H9 (cell line): ENCODE measurements at regions not wholly inside any gene's neighbourhood (a gene's known extent, or its start where the extent isn't known, plus 50 kb on each side); places are given as distances from the start of the nearest gene placed in this dataset.

ENCODE experiments used
- DNase-seq: peaks from one replicate; pipeline ENCODE4 v3.0.0-alpha.2; 2017
- H2AFZ ChIP-seq: one replicate; pipeline ENCODE4 v1.6.1; 2013; ENCODE audit warnings: mild to moderate bottlenecking, low read length, control low read depth, moderate library complexity
- H2AK5ac ChIP-seq: 2 replicates; pipeline ENCODE4 v1.6.1; 2013; ENCODE audit warnings: low read length, control low read depth, mixed read lengths; ENCODE audit not compliant: insufficient read length
- H2BK120ac ChIP-seq: one replicate; pipeline ENCODE4 v1.6.1; 2013; ENCODE audit warnings: low read depth, mild to moderate bottlenecking, low read length, control low read depth, inconsistent platforms; ENCODE audit not compliant: poor library complexity, severe bottlenecking
- H2BK12ac ChIP-seq: 2 replicates; pipeline ENCODE4 v1.6.1; 2013; ENCODE audit warnings: low read length, control low read depth, mixed read lengths, low read depth; ENCODE audit not compliant: insufficient read length
- H2BK15ac ChIP-seq: 2 replicates; pipeline ENCODE4 v1.6.1; 2013; ENCODE audit warnings: low read depth, low read length, control low read depth
- H2BK20ac ChIP-seq: one replicate; pipeline ENCODE4 v1.6.1; 2013; ENCODE audit warnings: low read depth, mild to moderate bottlenecking, low read length, control low read depth, inconsistent platforms; ENCODE audit not compliant: poor library complexity, severe bottlenecking
- H2BK5ac ChIP-seq: 2 replicates; pipeline ENCODE4 v1.6.1; 2013; ENCODE audit warnings: low read length, control low read depth, mixed read lengths; ENCODE audit not compliant: insufficient read length
- H3K14ac ChIP-seq: 2 replicates; pipeline ENCODE4 v1.6.1; 2013; ENCODE audit warnings: low read length, control low read depth; ENCODE audit not compliant: insufficient read depth
- H3K18ac ChIP-seq: 2 replicates; pipeline ENCODE4 v1.6.1; 2013; ENCODE audit warnings: low read depth, mild to moderate bottlenecking, mixed read lengths, low read length, control low read depth; ENCODE audit not compliant: insufficient read length
- H3K23ac ChIP-seq: 2 replicates; pipeline ENCODE4 v1.6.1; 2013; ENCODE audit warnings: low read length, control low read depth, mixed read lengths, low read depth; ENCODE audit not compliant: insufficient read length
- H3K23me2 ChIP-seq: 2 replicates; pipeline ENCODE4 v1.6.1; 2013; ENCODE audit warnings: low read depth, mild to moderate bottlenecking, mixed read lengths, low read length, control low read depth; ENCODE audit not compliant: insufficient read length, poor library complexity, severe bottlenecking
- H3K27ac ChIP-seq: 2 replicates; pipeline ENCODE4 v1.5.1; 2013; ENCODE audit warnings: low read length, control low read depth, mixed read lengths, low read depth; ENCODE audit not compliant: insufficient read length
- H3K27me3 ChIP-seq: 2 replicates; pipeline ENCODE4 v1.6.1; 2013; ENCODE audit warnings: low read length, control low read depth, inconsistent platforms; ENCODE audit not compliant: insufficient read depth
- H3K4ac ChIP-seq: 2 replicates; pipeline ENCODE4 v1.6.1; 2013; ENCODE audit warnings: low read depth, mild to moderate bottlenecking, control low read depth, inconsistent platforms, low read length, moderate library complexity
- H3K4me1 ChIP-seq: 2 replicates; pipeline ENCODE4 v1.6.1; 2013; ENCODE audit warnings: low read length, control low read depth, inconsistent platforms; ENCODE audit not compliant: insufficient read depth
- H3K4me2 ChIP-seq: 2 replicates; pipeline ENCODE4 v1.6.1; 2013; ENCODE audit warnings: low read length, control low read depth, mixed read lengths; ENCODE audit not compliant: insufficient read length, insufficient read depth
- H3K56ac ChIP-seq: 2 replicates; pipeline ENCODE4 v1.6.1; 2013; ENCODE audit warnings: low read depth, mild to moderate bottlenecking, mixed read lengths, low read length, control low read depth; ENCODE audit not compliant: insufficient read length
- H3K79me1 ChIP-seq: 2 replicates; pipeline ENCODE4 v1.6.1; 2013; ENCODE audit warnings: low read depth, mild to moderate bottlenecking, moderate library complexity, low read length, control low read depth, inconsistent platforms; ENCODE audit not compliant: insufficient read depth, poor library complexity, severe bottlenecking
- H3K79me2 ChIP-seq: 2 replicates; pipeline ENCODE4 v1.6.1; 2013; ENCODE audit warnings: low read length, control low read depth, inconsistent platforms; ENCODE audit not compliant: insufficient read depth
- H3K9ac ChIP-seq: 2 replicates; pipeline ENCODE4 v1.6.1; 2013; ENCODE audit warnings: low read length, control low read depth, mixed read lengths; ENCODE audit not compliant: insufficient read length; ENCODE audit errors: extremely low read depth
- H3K9me3 ChIP-seq: one replicate; pipeline ENCODE4 v1.6.1; 2013; ENCODE audit warnings: low read depth, low read length, inconsistent platforms; ENCODE audit not compliant: control insufficient read depth
- H3T11ph ChIP-seq: one replicate; pipeline ENCODE4 v1.6.1; 2013; ENCODE audit warnings: mild to moderate bottlenecking, low read length, control low read depth, inconsistent platforms
- H4K20me1 ChIP-seq: one replicate; pipeline ENCODE4 v1.6.1; 2013; ENCODE audit not compliant: control insufficient read depth, insufficient read length, insufficient read depth
- H4K5ac ChIP-seq: 2 replicates; pipeline ENCODE4 v1.6.1; 2013; ENCODE audit warnings: low read depth, mild to moderate bottlenecking, mixed read lengths, low read length, control low read depth; ENCODE audit not compliant: insufficient read length
- H4K8ac ChIP-seq: replicated peaks from 2 replicates; pipeline ENCODE4 v1.6.1; 2013; ENCODE audit warnings: low read length, control low read depth, mixed read lengths, low read depth; ENCODE audit not compliant: insufficient read length
- H4K91ac ChIP-seq: 2 replicates; pipeline ENCODE4 v1.6.1; 2013; ENCODE audit warnings: low read depth, mild to moderate bottlenecking, moderate library complexity, mixed read lengths, low read length, control low read depth; ENCODE audit not compliant: insufficient read length
- H3K27ac Mint-ChIP-seq, 3 experiments: 2 replicates in 2 of 3; 3 replicates in 1 of 3; pipeline ENCODE4 v1.8.0; 2020 to 2021; ENCODE audit warnings: mixed read lengths in 3 of 3, mild to moderate bottlenecking in 1 of 3, moderate library complexity in 1 of 3
- H3K27me3 Mint-ChIP-seq: 2 replicates; pipeline ENCODE4 v1.8.0; 2021; ENCODE audit warnings: low read depth, mild to moderate bottlenecking, moderate library complexity, mixed read lengths
- H3K36me3 Mint-ChIP-seq, 3 experiments: 2 replicates in 2 of 3; 3 replicates in 1 of 3; pipeline ENCODE4 v1.8.0; 2020 to 2021; ENCODE audit warnings: low read depth in 3 of 3, mixed read lengths in 3 of 3; ENCODE audit not compliant: insufficient read depth in 1 of 3
- H3K4me1 Mint-ChIP-seq, 2 experiments: 2 replicates each; pipeline ENCODE4 v1.8.0; 2020; ENCODE audit warnings: mixed read lengths in 2 of 2
- H3K4me3 Mint-ChIP-seq, 2 experiments: 2 replicates in 1 of 2; 3 replicates in 1 of 2; pipeline ENCODE4 v1.8.0; 2020 to 2021; ENCODE audit warnings: mild to moderate bottlenecking in 2 of 2, mixed read lengths in 2 of 2, moderate library complexity in 1 of 2
- H3K9me3 Mint-ChIP-seq, 2 experiments: 2 replicates in 1 of 2; 3 replicates in 1 of 2; pipeline ENCODE4 v1.8.0; 2020; ENCODE audit warnings: mild to moderate bottlenecking in 2 of 2, mixed read lengths in 2 of 2, moderate library complexity in 1 of 2
- WGBS: extraction: QIAGEN DNeasy Blood & Tissue Kit; methylation state at CpG from one replicate; pipeline ENCODE4 v1.1.7; 2013; ENCODE audit warnings: missing lambda C conversion rate, low lambda C conversion rate, mixed read lengths; ENCODE audit not compliant: insufficient read length; ENCODE audit errors: extremely low coverage; 5-methylcytosine and 5-hydroxymethylcytosine counted together
- TF ChIP-seq, protein P1 (sequence below): fragments of 200-600 bp; sonication (generic); conservative IDR thresholded peaks from 3 replicates; pipeline ENCODE4 v1.8.0; 2021; ENCODE audit warnings: antibody characterized with exemption, mild to moderate bottlenecking

DNA sequence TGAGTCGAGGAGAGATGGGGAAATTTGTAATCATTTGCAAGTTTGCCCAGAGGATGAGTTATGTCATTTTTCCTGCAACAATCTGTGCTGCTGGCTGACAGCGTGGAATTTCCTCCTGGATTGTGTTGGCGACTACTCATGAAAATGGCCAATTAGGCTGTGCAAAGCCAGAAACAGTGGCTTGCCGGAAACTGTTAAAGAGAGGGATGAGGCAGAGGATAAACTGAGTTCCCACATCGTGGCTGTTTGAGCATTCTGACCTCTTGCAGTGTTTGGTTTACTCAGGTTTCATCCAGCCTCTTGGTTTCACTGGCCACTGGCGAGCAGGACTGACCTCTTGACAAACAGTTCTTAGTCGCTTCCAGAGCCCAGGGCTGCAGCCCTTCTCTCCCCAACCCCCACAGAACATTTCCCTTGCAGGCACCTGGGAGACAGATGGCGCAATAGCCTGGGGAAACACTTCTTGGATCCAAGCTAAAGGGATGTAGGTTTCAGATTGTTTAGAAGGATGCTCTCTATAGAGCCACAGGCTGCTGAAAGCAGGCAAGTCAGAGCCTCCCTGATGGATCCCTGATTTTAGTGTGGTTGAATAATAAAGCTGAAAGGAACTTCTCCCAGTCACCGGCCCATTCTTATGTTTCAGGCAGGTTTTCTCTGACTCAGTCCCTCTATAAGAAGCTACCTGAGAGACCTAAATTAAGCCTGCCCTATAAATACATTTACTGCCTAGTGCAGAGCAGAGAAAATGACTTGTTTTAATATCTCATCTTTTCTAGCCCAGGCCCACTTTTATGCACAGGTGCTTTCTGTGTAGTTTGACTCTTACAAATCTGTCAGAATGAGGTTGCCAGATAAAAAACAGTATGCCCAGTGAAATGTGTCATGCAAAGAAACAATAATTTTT, 92.8 kb upstream of the UBE2E1 start:
- no CpG with 5 or more reads among the region's 9 CpGs for WGBS
- H2BK120ac ChIP-seq: no peak overlapping the region
- H4K20me1 ChIP-seq: no peaks in the 10 kb centered on the region
- no peak overlapping the region for H3K27ac ChIP-seq
- no peak overlapping the region for H2AK5ac ChIP-seq
- no peak overlapping the region for H4K5ac ChIP-seq
- H3K4me2 ChIP-seq: no peak overlapping the region
- H4K91ac ChIP-seq: no peak overlapping the region
- peaks cover 28 to 40% of the 10 kb centered on the region in 2 experiments for H3K4me1 Mint-ChIP-seq
- H3K27ac Mint-ChIP-seq: peak overlapping the region in 2 of 3 experiments; percentile 66 to 73; a peak in 3 of 7 replicates
- peak overlapping the region in 1 of 2 experiments; percentile 24; a peak in 1 of 5 replicates for H3K4me3 Mint-ChIP-seq
- H3K9ac ChIP-seq: no peak overlapping the region
- H3K36me3 Mint-ChIP-seq: peaks cover 0 to 15% (median 2%) of the 10 kb centered on the region in 3 experiments; a peak in 3 of 7 replicates
- H3K23me2 ChIP-seq: no peaks in the 10 kb centered on the region
- no peak overlapping the region for H3T11ph ChIP-seq
- no peak overlapping the region for H3K18ac ChIP-seq
- H2BK15ac ChIP-seq: no peak overlapping the region
- no peak overlapping the region for H3K4ac ChIP-seq
- TF ChIP-seq, protein P1, sequence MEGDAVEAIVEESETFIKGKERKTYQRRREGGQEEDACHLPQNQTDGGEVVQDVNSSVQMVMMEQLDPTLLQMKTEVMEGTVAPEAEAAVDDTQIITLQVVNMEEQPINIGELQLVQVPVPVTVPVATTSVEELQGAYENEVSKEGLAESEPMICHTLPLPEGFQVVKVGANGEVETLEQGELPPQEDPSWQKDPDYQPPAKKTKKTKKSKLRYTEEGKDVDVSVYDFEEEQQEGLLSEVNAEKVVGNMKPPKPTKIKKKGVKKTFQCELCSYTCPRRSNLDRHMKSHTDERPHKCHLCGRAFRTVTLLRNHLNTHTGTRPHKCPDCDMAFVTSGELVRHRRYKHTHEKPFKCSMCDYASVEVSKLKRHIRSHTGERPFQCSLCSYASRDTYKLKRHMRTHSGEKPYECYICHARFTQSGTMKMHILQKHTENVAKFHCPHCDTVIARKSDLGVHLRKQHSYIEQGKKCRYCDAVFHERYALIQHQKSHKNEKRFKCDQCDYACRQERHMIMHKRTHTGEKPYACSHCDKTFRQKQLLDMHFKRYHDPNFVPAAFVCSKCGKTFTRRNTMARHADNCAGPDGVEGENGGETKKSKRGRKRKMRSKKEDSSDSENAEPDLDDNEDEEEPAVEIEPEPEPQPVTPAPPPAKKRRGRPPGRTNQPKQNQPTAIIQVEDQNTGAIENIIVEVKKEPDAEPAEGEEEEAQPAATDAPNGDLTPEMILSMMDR: peak; percentile 59
- H4K8ac ChIP-seq: no peak overlapping the region
- H3K27me3 ChIP-seq: no peaks in the 10 kb centered on the region
- H3K9me3 ChIP-seq: no peaks in the 10 kb centered on the region
- H3K14ac ChIP-seq: no peak overlapping the region
- H2AFZ ChIP-seq: peak overlapping the region; percentile 49
- DNase-seq: peak; percentile 90
- H3K23ac ChIP-seq: no peak overlapping the region
- H3K4me1 ChIP-seq: peaks cover 5% of the 10 kb centered on the region
- H3K79me1 ChIP-seq: no peaks in the 10 kb centered on the region
- H3K56ac ChIP-seq: no peak overlapping the region
- H2BK20ac ChIP-seq: no peak overlapping the region
- no peaks in the 10 kb centered on the region for H3K79me2 ChIP-seq
- H3K9me3 Mint-ChIP-seq: peaks cover 10 to 14% of the 10 kb centered on the region in 2 experiments
- no peak overlapping the region for H2BK5ac ChIP-seq
- no peak overlapping the region for H2BK12ac ChIP-seq
- peaks cover 1% of the 10 kb centered on the region; the same call in 1 of the 2 replicates for H3K27me3 Mint-ChIP-seq
